Spleen (tissue), 7 donors: ENCODE measurements at regions not wholly inside any gene's neighbourhood (a gene's known extent, or its start where the extent isn't known, plus 50 kb on each side); places are given as distances from the start of the nearest gene placed in this dataset.

Source experiments
- POLR2A ChIP-seq, 3 donors: fragments of 450-650 bp; IDR thresholded peaks; one replicate each; pipeline ENCODE4 v1.5.1; 2017; ENCODE audit warnings: antibody characterized with exemption in 3 of 3, mild to moderate bottlenecking in 1 of 3
- POLR2AphosphoS5 ChIP-seq, 3 donors: sonication (generic); formaldehyde crosslinking; IDR thresholded peaks; one replicate each; pipeline ENCODE4 v1.5.1; 2017; ENCODE audit warnings: antibody characterized with exemption in 3 of 3
- TF ChIP-seq, protein P1 (sequence below), 11 experiments: fragments of 200-600 bp in 7 of 11; fragments of 450-650 bp in 4 of 11; sonication (generic) in 4 of 11; IDR thresholded peaks in 8 of 11; conservative IDR thresholded peaks in 3 of 11; 1 replicate in 7 of 11; 2 replicates in 4 of 11; pipeline versions ENCODE4 v1.4.0 to v1.8.0; 2016 to 2021; ENCODE audit warnings: antibody characterized with exemption in 11 of 11, inconsistent platforms in 4 of 11, mild to moderate bottlenecking in 1 of 11
- donor health status: DM: no; HTN: no; CAD: no; lungs with moderate emphysema.
- donor health status: DM: no; HTN: no; CAD: no.
- donor health status: DM: no; HTN: no; CAD: no.

DNA sequence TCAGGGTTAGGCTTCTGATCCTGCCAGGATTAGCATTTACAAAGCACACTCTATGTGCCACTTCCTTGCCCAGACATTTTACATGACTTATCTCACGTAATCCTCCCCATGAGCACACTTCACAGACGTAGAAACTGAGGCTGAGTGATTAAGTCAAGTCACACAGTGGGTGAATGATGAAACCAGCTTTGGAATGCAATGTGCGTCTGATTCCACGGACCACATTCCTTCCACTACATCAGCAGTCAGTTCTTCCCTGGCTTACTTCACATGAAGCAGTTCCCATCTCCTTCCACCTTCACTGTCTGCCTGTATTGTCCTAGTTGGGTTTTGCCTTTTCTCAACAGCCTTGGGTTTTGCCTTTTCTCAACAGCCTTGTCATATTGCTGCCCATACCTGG lies 134.3 kb upstream of the PPARGC1A start:
- no peak for TF ChIP-seq POLR2A (IDR thresholded peaks at IDR 0.05)
- TF ChIP-seq, protein P1, sequence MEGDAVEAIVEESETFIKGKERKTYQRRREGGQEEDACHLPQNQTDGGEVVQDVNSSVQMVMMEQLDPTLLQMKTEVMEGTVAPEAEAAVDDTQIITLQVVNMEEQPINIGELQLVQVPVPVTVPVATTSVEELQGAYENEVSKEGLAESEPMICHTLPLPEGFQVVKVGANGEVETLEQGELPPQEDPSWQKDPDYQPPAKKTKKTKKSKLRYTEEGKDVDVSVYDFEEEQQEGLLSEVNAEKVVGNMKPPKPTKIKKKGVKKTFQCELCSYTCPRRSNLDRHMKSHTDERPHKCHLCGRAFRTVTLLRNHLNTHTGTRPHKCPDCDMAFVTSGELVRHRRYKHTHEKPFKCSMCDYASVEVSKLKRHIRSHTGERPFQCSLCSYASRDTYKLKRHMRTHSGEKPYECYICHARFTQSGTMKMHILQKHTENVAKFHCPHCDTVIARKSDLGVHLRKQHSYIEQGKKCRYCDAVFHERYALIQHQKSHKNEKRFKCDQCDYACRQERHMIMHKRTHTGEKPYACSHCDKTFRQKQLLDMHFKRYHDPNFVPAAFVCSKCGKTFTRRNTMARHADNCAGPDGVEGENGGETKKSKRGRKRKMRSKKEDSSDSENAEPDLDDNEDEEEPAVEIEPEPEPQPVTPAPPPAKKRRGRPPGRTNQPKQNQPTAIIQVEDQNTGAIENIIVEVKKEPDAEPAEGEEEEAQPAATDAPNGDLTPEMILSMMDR (IDR thresholded peaks at IDR 0.05 in 8 of 11, conservative IDR thresholded peaks at IDR 0.05 in 3 of 11) = no peak
- no peak for TF ChIP-seq POLR2AphosphoS5 (IDR thresholded peaks at IDR 0.05)
